OCI-LY3 (cell line): ENCODE measurements at regions not wholly inside any gene's neighbourhood (a gene's known extent, or its start where the extent isn't known, plus 50 kb on each side); places are given as distances from the start of the nearest gene placed in this dataset.
A peak's percentile ranks its signal among the peaks of the same experiment; 100 is the strongest.

Source experiments
- H2AFZ ChIP-seq: fragments of 200-600, 300-600 bp; shearing (Covaris generic); 2 replicates; pipeline ENCODE4 v1.6.0; 2014; ENCODE audit warnings: antibody characterized with exemption, low read depth, low read length
- H3K27ac ChIP-seq: fragments of 200-600, 300-600 bp; sonication (generic); 2 replicates; pipeline ENCODE4 v1.5.1; 2014; ENCODE audit warnings: mild to moderate bottlenecking, low read length, moderate library complexity, mixed read lengths
- H3K27me3 ChIP-seq: fragments of 200-600, 300-600 bp; sonication (generic); 2 replicates; pipeline ENCODE4 v1.6.1; 2014; ENCODE audit warnings: low read depth, low read length, mixed read lengths
- H3K36me3 ChIP-seq: fragments of 200-600, 300-600 bp; sonication (generic); replicated peaks from 2 replicates; pipeline ENCODE3; 2014; ENCODE audit warnings: low read depth, low read length, mixed read lengths
- H3K4me1 ChIP-seq: fragments of 300-600, 200-600 bp; sonication (generic); 2 replicates; pipeline ENCODE4 v1.6.1; 2014; ENCODE audit warnings: low read length, mixed read lengths
- H3K4me2 ChIP-seq: fragments of 200-600, 300-600 bp; sonication (generic); 2 replicates; pipeline ENCODE4 v1.6.1; 2014; ENCODE audit warnings: low read length, mixed read lengths
- H3K4me3 ChIP-seq: fragments of 300-600, 200-600 bp; sonication (generic); 2 replicates; pipeline ENCODE4 v1.5.1; 2014; ENCODE audit warnings: antibody characterized with exemption, mild to moderate bottlenecking, low read length, moderate library complexity
- H3K79me2 ChIP-seq: fragments of 300-600, 200-600 bp; shearing (Covaris generic); 2 replicates; pipeline ENCODE4 v1.6.1; 2014; ENCODE audit warnings: mild to moderate bottlenecking, low read length, mixed read lengths
- H3K9ac ChIP-seq: fragments of 300-600, 200-600 bp; shearing (Covaris generic); 2 replicates; pipeline ENCODE4 v1.6.0; 2014; ENCODE audit warnings: mild to moderate bottlenecking, low read length, moderate library complexity
- H3K9me3 ChIP-seq: fragments of 200-600, 300-600 bp; shearing (Covaris generic); 2 replicates; pipeline ENCODE4 v1.6.1; 2014; ENCODE audit warnings: low read length, mixed read lengths; ENCODE audit not compliant: insufficient read depth
- H4K20me1 ChIP-seq: fragments of 200-600, 300-600 bp; sonication (generic); 2 replicates; pipeline ENCODE4 v1.6.1; 2016; ENCODE audit warnings: low read length, mixed read lengths; ENCODE audit not compliant: insufficient read depth
- CTCF ChIP-seq: fragments of 200-600, 300-600 bp; sonication (generic); IDR thresholded peaks from 2 replicates; pipeline ENCODE4 v1.5.1; 2014; ENCODE audit warnings: antibody characterized with exemption, low read length, low read depth
- EZH2phosphoT487 ChIP-seq: fragments of 200-600 bp; shearing (Covaris generic); IDR thresholded peaks from 2 replicates; pipeline ENCODE4 v1.6.1; 2018; ENCODE audit warnings: antibody characterized with exemption, mixed run types, low read depth

GRCh38 chr3:112745567-112746248, 101.0 kb downstream of the CD200R1L start:
- no peaks in the 10 kb centered on the region for H3K9me3 ChIP-seq
- H3K4me1 ChIP-seq: peaks cover 65% of the 10 kb centered on the region
- H2AFZ ChIP-seq: peak overlapping the region; percentile 98; the same call in 1 of the 2 replicates
- H3K4me2 ChIP-seq: peak overlapping the region; percentile 69
- peak overlapping the region; percentile 87 for H3K27ac ChIP-seq
- no peaks in the 10 kb centered on the region for H3K27me3 ChIP-seq
- peak overlapping the region; percentile 4; the same call in 1 of the 2 replicates for H3K4me3 ChIP-seq
- H3K79me2 ChIP-seq: no peaks in the 10 kb centered on the region
- H3K36me3 ChIP-seq: no peaks in the 10 kb centered on the region
- TF ChIP-seq CTCF (no peak), EZH2phosphoT487 (no peak)
- H3K9ac ChIP-seq: peak overlapping the region; percentile 64; the same call in 1 of the 2 replicates
- H4K20me1 ChIP-seq: no peaks in the 10 kb centered on the region

DNA sequence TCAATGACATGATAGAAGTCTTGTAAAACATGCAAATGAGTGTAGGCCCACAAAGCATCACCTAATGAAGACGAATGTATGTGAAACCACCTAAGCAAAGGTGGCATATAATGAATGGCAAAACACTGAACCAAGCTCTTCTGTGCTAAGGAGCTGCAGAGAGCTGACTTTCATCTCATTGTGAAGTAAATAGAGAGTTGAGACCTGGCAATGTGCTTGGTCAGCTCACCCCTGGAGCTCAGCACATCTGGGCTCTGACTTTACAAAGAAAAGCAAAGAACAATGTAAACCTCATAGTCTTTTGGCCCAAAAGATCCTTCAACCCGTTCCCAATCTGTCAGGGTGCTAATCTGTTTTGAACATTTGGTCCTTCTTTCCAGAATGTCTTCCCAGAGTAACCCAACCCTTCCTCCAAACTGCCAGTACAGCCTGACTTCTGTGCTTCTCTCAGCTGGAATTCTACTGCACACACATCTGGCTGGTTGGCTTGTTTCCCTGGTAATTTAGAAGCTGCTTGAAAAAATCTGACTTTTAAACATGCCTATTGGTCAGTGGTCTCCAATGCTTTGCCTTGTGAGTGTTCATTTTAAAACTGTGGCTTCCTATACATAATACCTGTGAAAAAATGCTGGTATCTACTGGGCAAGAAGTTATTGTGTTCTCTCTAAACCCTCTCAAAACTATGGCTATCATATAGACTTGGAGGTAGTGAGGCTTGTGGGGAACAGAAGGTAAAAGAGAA, 101.7 kb downstream of the CD200R1L start:
- no peaks in the 10 kb centered on the region for H3K36me3 ChIP-seq
- H3K79me2 ChIP-seq: no peaks in the 10 kb centered on the region
- peak overlapping the region; percentile 87 for H3K27ac ChIP-seq
- H3K27me3 ChIP-seq: no peaks in the 10 kb centered on the region
- H3K4me1 ChIP-seq: peaks cover 65% of the 10 kb centered on the region
- H3K9ac ChIP-seq: peak overlapping the region; percentile 9; the same call in 1 of the 2 replicates
- H3K9me3 ChIP-seq: no peaks in the 10 kb centered on the region
- H4K20me1 ChIP-seq: no peaks in the 10 kb centered on the region
- peak overlapping the region; percentile 69 for H3K4me2 ChIP-seq
- no peak overlapping the region for H3K4me3 ChIP-seq
- H2AFZ ChIP-seq: 0 out of 2 replicates have a peak overlapping the region, but pooled peaks have one; percentile 27
- TF ChIP-seq CTCF (no peak), EZH2phosphoT487 (no peak)

DNA sequence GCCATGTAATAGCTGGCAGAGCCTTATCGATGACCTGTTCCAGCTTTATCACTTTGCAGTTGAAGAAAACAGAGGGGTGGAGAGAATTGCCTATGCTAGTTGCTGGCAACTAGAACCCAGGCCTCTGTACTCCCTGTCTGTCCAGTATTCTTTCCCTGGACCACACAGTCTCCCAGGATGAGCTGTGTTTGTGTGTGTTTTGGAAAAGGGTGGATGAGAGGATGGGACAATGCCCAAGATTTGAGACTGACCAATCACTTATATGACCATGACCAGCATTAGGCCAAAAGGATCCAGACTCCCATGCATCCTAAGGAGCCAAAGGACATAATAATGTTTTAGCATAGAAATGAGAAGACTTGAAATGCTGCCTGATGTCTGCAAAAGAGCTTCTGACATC, 102.6 kb downstream of the CD200R1L start:
- Histone ChIP-seq H3K4me2 (no peak overlapping the region), H3K27me3 (no peaks in the 10 kb centered on the region), H3K4me1 (peaks cover 71% of the 10 kb centered on the region), H2AFZ (no peak overlapping the region), H3K9ac (no peak overlapping the region), H4K20me1 (no peaks in the 10 kb centered on the region), H3K36me3 (no peaks in the 10 kb centered on the region), H3K79me2 (no peaks in the 10 kb centered on the region), H3K9me3 (no peaks in the 10 kb centered on the region), H3K4me3 (no peak overlapping the region), H3K27ac (no peak overlapping the region)
- no peak for TF ChIP-seq CTCF
- TF ChIP-seq EZH2phosphoT487: no peak

- TF ChIP-seq EZH2phosphoT487: no peak
- TF ChIP-seq CTCF: no peak
- H2AFZ ChIP-seq: no peak overlapping the region
- peaks cover 68% of the 10 kb centered on the region for H3K4me1 ChIP-seq
- no peak overlapping the region for H3K4me2 ChIP-seq
- H3K36me3 ChIP-seq: no peaks in the 10 kb centered on the region
- no peaks in the 10 kb centered on the region for H4K20me1 ChIP-seq
- H3K27ac ChIP-seq: no peak overlapping the region
- no peak overlapping the region for H3K9ac ChIP-seq
- no peak overlapping the region for H3K4me3 ChIP-seq
- no peaks in the 10 kb centered on the region for H3K79me2 ChIP-seq
- H3K27me3 ChIP-seq: no peaks in the 10 kb centered on the region
- H3K9me3 ChIP-seq: no peaks in the 10 kb centered on the region
These were observed 102.0 kb upstream of the CCDC80 start for GRCh38 chr3:112742934-112743333.
